ENCODE measurements at regions not wholly inside any gene's neighbourhood (a gene's known extent, or its start where the extent isn't known, plus 50 kb on each side); places are given as distances from the start of the nearest gene placed in this dataset.
A peak's percentile ranks its signal among the peaks of the same experiment; 100 is the strongest.

DNA sequence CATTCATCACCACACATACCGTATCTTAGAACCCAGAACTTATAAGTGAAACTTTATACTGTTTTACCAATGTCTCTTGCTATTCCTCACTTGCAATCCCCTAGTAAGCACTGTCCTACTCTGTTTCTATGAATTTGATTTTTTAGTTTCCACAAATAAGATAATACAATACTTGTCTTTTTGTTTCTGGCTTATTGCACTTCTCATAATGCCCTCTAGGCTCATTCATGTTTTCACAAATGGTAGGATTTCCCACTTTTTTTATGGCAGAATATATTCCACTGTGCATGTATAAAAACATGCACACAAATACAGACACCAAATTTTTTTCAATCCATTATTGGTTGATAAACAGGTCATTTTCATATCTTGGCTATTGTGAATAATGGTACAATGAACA lies 1742.3 kb upstream of the NUDT12 start:
- no peak overlapping the region for H2BK15ac ChIP-seq (ENCODE audit: low read depth, low read length)
- H2BK12ac ChIP-seq (ENCODE audit: insufficient read length, low read depth, low read length) = no peak overlapping the region
- Mint-ChIP-seq H3K9me3 (no peaks in the 10 kb centered on the region), H3K4me1 (no peaks in the 10 kb centered on the region), H3K36me3 (ENCODE audit: insufficient read depth in 1 of 3, low read depth in 3 of 3) (no peaks in the 10 kb centered on the region), H3K27ac (no peak overlapping the region), H3K27me3 (ENCODE audit: low read depth) (no peaks in the 10 kb centered on the region), H3K4me3 (no peak overlapping the region)
- no peak overlapping the region for H2BK120ac ChIP-seq (ENCODE audit: low read depth, low read length, poor library complexity, severe bottlenecking)
- no peak overlapping the region for H3T11ph ChIP-seq (ENCODE audit: low read length)
- H3K9me3 ChIP-seq (ENCODE audit: control insufficient read depth, low read depth, low read length) = no peaks in the 10 kb centered on the region
- no CpG with 5 or more reads among the region's 1 CpG for WGBS (ENCODE audit: extremely low coverage, insufficient read length, low lambda C conversion rate)
- H4K20me1 ChIP-seq (ENCODE audit: control insufficient read depth, insufficient read depth, insufficient read length) = no peaks in the 10 kb centered on the region
- no peaks in the 10 kb centered on the region for H3K79me1 ChIP-seq (ENCODE audit: insufficient read depth, low read depth, low read length, poor library complexity, severe bottlenecking)
- TF ChIP-seq, protein P1, sequence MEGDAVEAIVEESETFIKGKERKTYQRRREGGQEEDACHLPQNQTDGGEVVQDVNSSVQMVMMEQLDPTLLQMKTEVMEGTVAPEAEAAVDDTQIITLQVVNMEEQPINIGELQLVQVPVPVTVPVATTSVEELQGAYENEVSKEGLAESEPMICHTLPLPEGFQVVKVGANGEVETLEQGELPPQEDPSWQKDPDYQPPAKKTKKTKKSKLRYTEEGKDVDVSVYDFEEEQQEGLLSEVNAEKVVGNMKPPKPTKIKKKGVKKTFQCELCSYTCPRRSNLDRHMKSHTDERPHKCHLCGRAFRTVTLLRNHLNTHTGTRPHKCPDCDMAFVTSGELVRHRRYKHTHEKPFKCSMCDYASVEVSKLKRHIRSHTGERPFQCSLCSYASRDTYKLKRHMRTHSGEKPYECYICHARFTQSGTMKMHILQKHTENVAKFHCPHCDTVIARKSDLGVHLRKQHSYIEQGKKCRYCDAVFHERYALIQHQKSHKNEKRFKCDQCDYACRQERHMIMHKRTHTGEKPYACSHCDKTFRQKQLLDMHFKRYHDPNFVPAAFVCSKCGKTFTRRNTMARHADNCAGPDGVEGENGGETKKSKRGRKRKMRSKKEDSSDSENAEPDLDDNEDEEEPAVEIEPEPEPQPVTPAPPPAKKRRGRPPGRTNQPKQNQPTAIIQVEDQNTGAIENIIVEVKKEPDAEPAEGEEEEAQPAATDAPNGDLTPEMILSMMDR (conservative IDR thresholded peaks at IDR 0.05) = peak; percentile 42
- H3K4me1 ChIP-seq (ENCODE audit: insufficient read depth, low read length) = no peaks in the 10 kb centered on the region
- no peak overlapping the region for H2AFZ ChIP-seq (ENCODE audit: low read length)
- H3K14ac ChIP-seq (ENCODE audit: insufficient read depth, low read length) = no peak overlapping the region
- H3K4me2 ChIP-seq (ENCODE audit: insufficient read depth, insufficient read length, low read length) = no peak overlapping the region
- H2BK20ac ChIP-seq (ENCODE audit: low read depth, low read length, poor library complexity, severe bottlenecking) = no peak overlapping the region
- H3K18ac ChIP-seq (ENCODE audit: insufficient read length, low read depth, low read length) = no peak overlapping the region
- H3K27me3 ChIP-seq (ENCODE audit: insufficient read depth, low read length) = no peaks in the 10 kb centered on the region
- no peak overlapping the region for H3K56ac ChIP-seq (ENCODE audit: insufficient read length, low read depth, low read length)
- H4K8ac ChIP-seq (replicated peaks; ENCODE audit: insufficient read length, low read depth, low read length) = no peak overlapping the region
- H4K91ac ChIP-seq (ENCODE audit: insufficient read length, low read depth, low read length) = no peak overlapping the region
- H3K23ac ChIP-seq (ENCODE audit: insufficient read length, low read depth, low read length) = no peak overlapping the region
- no peak overlapping the region for H3K4ac ChIP-seq (ENCODE audit: low read depth, low read length)
- no peak overlapping the region for H2AK5ac ChIP-seq (ENCODE audit: insufficient read length, low read length)
- DNase-seq = no peak
- H3K79me2 ChIP-seq (ENCODE audit: insufficient read depth, low read length) = no peaks in the 10 kb centered on the region
- H4K5ac ChIP-seq (ENCODE audit: insufficient read length, low read depth, low read length) = no peak overlapping the region
- H3K9ac ChIP-seq (ENCODE audit: extremely low read depth, insufficient read length, low read length) = no peak overlapping the region
- H2BK5ac ChIP-seq (ENCODE audit: insufficient read length, low read length) = no peak overlapping the region
- H3K27ac ChIP-seq (ENCODE audit: insufficient read length, low read depth, low read length) = no peak overlapping the region
- H3K23me2 ChIP-seq (ENCODE audit: insufficient read length, low read depth, low read length, poor library complexity, severe bottlenecking) = no peaks in the 10 kb centered on the region
